ENCODE measurements at regions not wholly inside any gene's neighbourhood (a gene's known extent, or its start where the extent isn't known, plus 50 kb on each side); places are given as distances from the start of the nearest gene placed in this dataset.

GRCh38 chr13:50104493-50104892, 89.2 kb downstream of the KCNRG start:
- no peak for DNase-seq

GRCh38 chr13:50106559-50106958, 91.3 kb downstream of the KCNRG start:
- DNase-seq = no peak

- DNase-seq = no peak
Measured at GRCh38 chr13:50107205-50107604, 92.0 kb downstream of the KCNRG start.

- DNase-seq = no peak
Measured at GRCh38 chr13:50114961-50115360, 99.7 kb downstream of the KCNRG start.

- DNase-seq = no peak
Measured at GRCh38 chr13:50115695-50116094, 100.5 kb downstream of the KCNRG start.

- no peak for DNase-seq
Measured at GRCh38 chr13:50116430-50116973, 101.3 kb downstream of the KCNRG start.

- no peak for DNase-seq
Measured at GRCh38 chr13:50119591-50119990, 104.3 kb downstream of the KCNRG start.

- DNase-seq = no peak
Measured at GRCh38 chr13:50122455-50122854, 107.2 kb downstream of the KCNRG start.

- DNase-seq = no peak
Measured at GRCh38 chr13:50123002-50123401, 107.8 kb downstream of the KCNRG start.

GRCh38 chr13:50123515-50123861, 108.2 kb downstream of the KCNRG start:
- DNase-seq = no peak

- DNase-seq = peak; percentile 34
Measured at GRCh38 chr13:50123862-50124535, 108.8 kb downstream of the KCNRG start.

GRCh38 chr13:50124536-50125303, 109.5 kb downstream of the KCNRG start:
- peak; percentile 89 for DNase-seq

- no peak for DNase-seq
Measured at GRCh38 chr13:50125304-50125553, 110.0 kb downstream of the KCNRG start.

- peak; percentile 89 for DNase-seq
Measured at GRCh38 chr13:50125554-50126262, 110.5 kb downstream of the KCNRG start.

GRCh38 chr13:50126263-50126992, 111.2 kb downstream of the KCNRG start:
- DNase-seq = peak; percentile 3

GRCh38 chr13:50126993-50127725, 111.9 kb downstream of the KCNRG start:
- no peak for DNase-seq

GRCh38 chr13:50127726-50128291, 112.6 kb downstream of the KCNRG start:
- DNase-seq = no peak

- DNase-seq = no peak
Measured at GRCh38 chr13:50128428-50128931, 113.2 kb downstream of the KCNRG start.

GRCh38 chr13:50129081-50129705, 113.9 kb downstream of the KCNRG start:
- DNase-seq = no peak

GRCh38 chr13:50129706-50130122, 114.5 kb downstream of the KCNRG start:
- no peak for DNase-seq

Data from NCI-H1105 (cell line).